ENCODE measurements at regions not wholly inside any gene's neighbourhood (a gene's known extent, or its start where the extent isn't known, plus 50 kb on each side); places are given as distances from the start of the nearest gene placed in this dataset.
"Not testable (repeated sequence)": the region's sequence is repeated elsewhere in the genome, so short reads cannot be mapped to it uniquely, and the experiment has no call there.

DNA sequence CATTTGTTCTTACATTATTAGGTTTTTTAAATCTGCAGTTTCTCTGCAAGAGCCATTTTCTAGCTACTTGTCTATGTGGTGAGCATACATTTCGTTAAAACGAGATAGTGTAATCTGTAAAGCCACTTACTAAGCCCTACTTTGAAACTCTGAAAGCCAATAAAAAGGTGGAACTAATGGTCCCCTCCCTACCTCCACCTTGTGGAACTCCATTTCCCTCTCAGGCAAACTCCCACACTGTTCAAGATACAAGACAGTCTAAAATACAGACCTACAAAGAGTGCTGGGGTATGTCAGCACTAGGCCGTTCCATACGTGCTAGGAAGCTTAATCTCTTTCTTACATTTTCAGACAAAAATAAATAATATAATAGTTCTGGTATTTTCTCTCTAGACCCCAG lies 74.1 kb downstream of the DUSP6 start:
- DNase-seq (ENCODE audit: low spot score) (no peak), ATAC-seq (ENCODE audit: low FRiP score) (no peak)
- TF ChIP-seq, protein P1, sequence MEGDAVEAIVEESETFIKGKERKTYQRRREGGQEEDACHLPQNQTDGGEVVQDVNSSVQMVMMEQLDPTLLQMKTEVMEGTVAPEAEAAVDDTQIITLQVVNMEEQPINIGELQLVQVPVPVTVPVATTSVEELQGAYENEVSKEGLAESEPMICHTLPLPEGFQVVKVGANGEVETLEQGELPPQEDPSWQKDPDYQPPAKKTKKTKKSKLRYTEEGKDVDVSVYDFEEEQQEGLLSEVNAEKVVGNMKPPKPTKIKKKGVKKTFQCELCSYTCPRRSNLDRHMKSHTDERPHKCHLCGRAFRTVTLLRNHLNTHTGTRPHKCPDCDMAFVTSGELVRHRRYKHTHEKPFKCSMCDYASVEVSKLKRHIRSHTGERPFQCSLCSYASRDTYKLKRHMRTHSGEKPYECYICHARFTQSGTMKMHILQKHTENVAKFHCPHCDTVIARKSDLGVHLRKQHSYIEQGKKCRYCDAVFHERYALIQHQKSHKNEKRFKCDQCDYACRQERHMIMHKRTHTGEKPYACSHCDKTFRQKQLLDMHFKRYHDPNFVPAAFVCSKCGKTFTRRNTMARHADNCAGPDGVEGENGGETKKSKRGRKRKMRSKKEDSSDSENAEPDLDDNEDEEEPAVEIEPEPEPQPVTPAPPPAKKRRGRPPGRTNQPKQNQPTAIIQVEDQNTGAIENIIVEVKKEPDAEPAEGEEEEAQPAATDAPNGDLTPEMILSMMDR (IDR thresholded peaks at IDR 0.05): no peak

DNA sequence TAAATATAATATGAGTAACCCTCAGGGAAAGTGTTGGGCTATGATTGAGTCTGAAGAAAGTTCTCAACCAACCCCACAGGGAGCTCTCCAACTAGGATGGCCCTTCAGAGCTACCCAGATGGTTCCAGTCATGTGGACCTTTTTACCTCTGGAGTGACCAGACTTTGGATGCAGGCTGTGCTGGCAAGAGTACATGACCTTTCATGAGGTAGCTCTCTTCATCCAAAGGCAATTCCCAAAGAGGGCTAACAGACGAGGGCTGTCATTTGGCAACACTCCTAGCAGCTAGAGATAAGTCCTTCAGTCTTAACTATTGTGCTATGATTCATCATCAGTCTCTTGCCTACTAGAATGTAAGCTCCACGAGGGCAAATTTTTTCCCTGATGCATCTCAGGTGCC lies 75.4 kb downstream of the DUSP6 start:
- TF ChIP-seq, protein P1 (IDR thresholded peaks at IDR 0.05): no peak
- DNase-seq (ENCODE audit: low spot score) (no peak), ATAC-seq (ENCODE audit: low FRiP score) (no peak)

- ATAC-seq (ENCODE audit: low FRiP score): no peak
- DNase-seq (ENCODE audit: low spot score): no peak
- TF ChIP-seq, protein P1 (IDR thresholded peaks at IDR 0.05): no peak
These were observed 78.8 kb downstream of the DUSP6 start for GRCh38 chr12:89273525-89273924.

DNA sequence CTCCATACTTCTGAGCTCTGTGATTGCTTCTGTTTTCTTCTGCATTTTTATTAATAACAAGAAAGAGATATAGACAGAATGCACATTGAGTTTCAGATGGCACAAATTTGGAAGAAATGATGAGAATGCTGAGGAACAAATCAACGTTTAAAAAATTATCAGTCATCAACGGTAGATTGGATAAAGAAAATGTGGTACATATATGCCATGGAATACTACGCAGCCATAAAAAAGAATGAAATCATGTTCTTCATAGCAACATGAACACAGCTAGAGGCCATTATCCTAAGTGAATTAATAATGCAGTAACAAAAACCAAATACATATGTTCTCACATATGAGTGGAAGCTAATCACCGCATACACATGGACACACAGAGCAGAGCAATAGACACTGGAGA lies 81.8 kb downstream of the DUSP6 start:
- TF ChIP-seq, protein P1 (IDR thresholded peaks at IDR 0.05): no peak
- no peak for ATAC-seq (ENCODE audit: low FRiP score)
- DNase-seq (ENCODE audit: low spot score): no peak

GRCh38 chr12:89269174-89269573 lies 83.1 kb downstream of the DUSP6 start:
- no peak for DNase-seq (ENCODE audit: low spot score)
- no peak for ATAC-seq (ENCODE audit: low FRiP score)
- TF ChIP-seq, protein P1 (IDR thresholded peaks at IDR 0.05): no peak

DNA sequence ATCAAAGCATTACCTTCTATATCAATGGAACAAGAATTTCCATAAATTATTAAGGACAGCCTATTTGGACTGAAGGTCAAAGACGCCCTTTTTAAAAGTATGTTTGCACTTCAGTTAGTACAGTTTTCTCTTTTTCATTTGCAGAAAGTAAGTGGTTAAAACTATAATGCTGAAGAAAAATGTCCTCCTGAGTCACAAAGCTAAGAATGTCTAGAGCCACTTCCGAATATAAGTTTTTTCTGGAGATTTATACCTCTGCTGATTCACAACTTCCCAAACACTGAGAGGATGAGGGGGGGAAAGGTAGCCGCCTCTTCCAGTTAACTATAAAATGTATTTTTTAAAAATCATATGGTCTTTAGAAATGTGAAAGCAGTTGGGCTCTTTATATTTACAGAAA lies 84.9 kb downstream of the DUSP6 start:
- TF ChIP-seq, protein P1 (IDR thresholded peaks at IDR 0.05): no peak
- ATAC-seq (ENCODE audit: low FRiP score) (no peak), DNase-seq (ENCODE audit: low spot score) (no peak)

- DNase-seq (ENCODE audit: low spot score); ATAC-seq (ENCODE audit: low FRiP score): not testable (repeated sequence)
These were observed 85.6 kb downstream of the DUSP6 start for GRCh38 chr12:89266574-89267188.
